Activated T-cell treated with anti-CD3 and anti-CD28 coated beads, Interleukin-2, amount 50 U/mL, for 72 hours (primary cell): ENCODE measurements at regions not wholly inside any gene's neighbourhood (a gene's known extent, or its start where the extent isn't known, plus 50 kb on each side); places are given as distances from the start of the nearest gene placed in this dataset.

Source experiments
- ATAC-seq, 2 donors: fragments of 150-1000 bp; cut with Tn5 transposase; replicated peaks in 1 of 2; 2 replicates each; pipeline ENCODE4 v1.10.0; 2021; ENCODE audit warnings: moderate library complexity in 2 of 2, mild to moderate bottlenecking in 1 of 2
- DNase-seq, 2 donors: peaks; one replicate each; pipeline ENCODE4 v3.0.0; 2021 to 2022; ENCODE audit warnings: mixed read lengths in 1 of 2
- H3K27ac Mint-ChIP-seq: one replicate; pipeline ENCODE4 v1.8.0; 2022; ENCODE audit warnings: mild to moderate bottlenecking, moderate library complexity, mixed read lengths
- H3K27me3 Mint-ChIP-seq: one replicate; pipeline ENCODE4 v1.8.0; 2022; ENCODE audit warnings: low read depth, mixed read lengths
- H3K36me3 Mint-ChIP-seq, 2 donors: one replicate each; pipeline ENCODE4 v1.8.0; 2022; ENCODE audit warnings: mixed read lengths in 2 of 2, mild to moderate bottlenecking in 1 of 2; ENCODE audit not compliant: insufficient read depth in 2 of 2
- H3K4me1 Mint-ChIP-seq: one replicate; pipeline ENCODE4 v1.8.0; 2022; ENCODE audit warnings: low read depth, mixed read lengths
- H3K4me3 Mint-ChIP-seq, 2 donors: one replicate each; pipeline ENCODE4 v1.8.0; 2022; ENCODE audit warnings: mild to moderate bottlenecking in 2 of 2, mixed read lengths in 2 of 2, moderate library complexity in 2 of 2
- H3K9me3 Mint-ChIP-seq, 2 donors: one replicate each; pipeline ENCODE4 v1.8.0; 2022; ENCODE audit warnings: mixed read lengths in 2 of 2

- peaks cover 0 to 5% of the 10 kb centered on the region in 2 donors for H3K9me3 Mint-ChIP-seq
- no peak for DNase-seq
- H3K4me1 Mint-ChIP-seq = no peaks in the 10 kb centered on the region
- H3K36me3 Mint-ChIP-seq = no peaks in the 10 kb centered on the region
- no peak for ATAC-seq
- no peak overlapping the region for H3K4me3 Mint-ChIP-seq
- H3K27me3 Mint-ChIP-seq = no peaks in the 10 kb centered on the region
- H3K27ac Mint-ChIP-seq = no peak overlapping the region
These were observed 374.4 kb downstream of the NUAK1 start for GRCh38 chr12:105764216-105764835.

- Mint-ChIP-seq H3K36me3 (no peaks in the 10 kb centered on the region), H3K4me3 (no peak overlapping the region), H3K27ac (no peak overlapping the region), H3K4me1 (no peaks in the 10 kb centered on the region), H3K27me3 (no peaks in the 10 kb centered on the region), H3K9me3 (peaks cover 0 to 5% of the 10 kb centered on the region in 2 donors)
- ATAC-seq = no peak
- no peak for DNase-seq
These were observed 373.4 kb downstream of the NUAK1 start for GRCh38 chr12:105765053-105766014.

GRCh38 chr12:105766029-105766428 is 372.7 kb downstream of the NUAK1 start:
- no peak overlapping the region for H3K4me3 Mint-ChIP-seq
- peaks cover 0 to 5% of the 10 kb centered on the region in 2 donors for H3K9me3 Mint-ChIP-seq
- no peaks in the 10 kb centered on the region for H3K36me3 Mint-ChIP-seq
- ATAC-seq (no peak), DNase-seq (no peak)
- H3K4me1 Mint-ChIP-seq = no peaks in the 10 kb centered on the region
- H3K27me3 Mint-ChIP-seq = no peaks in the 10 kb centered on the region
- no peak overlapping the region for H3K27ac Mint-ChIP-seq

GRCh38 chr12:105769486-105769885 is 369.3 kb downstream of the NUAK1 start:
- DNase-seq (no peak), ATAC-seq (no peak)
- Mint-ChIP-seq H3K4me3 (no peak overlapping the region), H3K36me3 (no peaks in the 10 kb centered on the region), H3K27me3 (no peaks in the 10 kb centered on the region), H3K4me1 (no peaks in the 10 kb centered on the region), H3K9me3 (peaks cover 0 to 4% of the 10 kb centered on the region in 2 donors), H3K27ac (no peak overlapping the region)

GRCh38 chr12:105773471-105773870 is 365.3 kb downstream of the NUAK1 start:
- no peaks in the 10 kb centered on the region for H3K4me1 Mint-ChIP-seq

GRCh38 chr12:105774037-105774436 is 364.7 kb downstream of the NUAK1 start:
- no peaks in the 10 kb centered on the region for H3K36me3 Mint-ChIP-seq
- peaks cover 1 to 3% of the 10 kb centered on the region in 2 donors for H3K9me3 Mint-ChIP-seq
- ATAC-seq = no peak
- DNase-seq = no peak
- no peaks in the 10 kb centered on the region for H3K4me1 Mint-ChIP-seq
- no peak overlapping the region for H3K27ac Mint-ChIP-seq
- no peak overlapping the region for H3K4me3 Mint-ChIP-seq
- H3K27me3 Mint-ChIP-seq = no peaks in the 10 kb centered on the region

More at GRCh38 chr12:105773471-105773870, 365.3 kb downstream of the NUAK1 start:
- DNase-seq (no peak), ATAC-seq (no peak)
- H3K27me3 Mint-ChIP-seq = no peaks in the 10 kb centered on the region
- no peak overlapping the region for H3K4me3 Mint-ChIP-seq
- peaks cover 1 to 3% of the 10 kb centered on the region in 2 donors for H3K9me3 Mint-ChIP-seq
- no peaks in the 10 kb centered on the region for H3K36me3 Mint-ChIP-seq
- no peak overlapping the region for H3K27ac Mint-ChIP-seq

- Mint-ChIP-seq H3K4me1 (no peaks in the 10 kb centered on the region), H3K4me3 (no peak overlapping the region), H3K36me3 (no peaks in the 10 kb centered on the region), H3K27ac (no peak overlapping the region), H3K9me3 (peaks cover 1 to 3% of the 10 kb centered on the region in 2 donors), H3K27me3 (no peaks in the 10 kb centered on the region)
- ATAC-seq (no peak), DNase-seq (no peak)
These were observed 363.4 kb downstream of the NUAK1 start for GRCh38 chr12:105775343-105775742.

- ATAC-seq = no peak
- H3K9me3 Mint-ChIP-seq = peaks cover 0 to 1% of the 10 kb centered on the region in 2 donors
- no peaks in the 10 kb centered on the region for H3K27me3 Mint-ChIP-seq
- no peaks in the 10 kb centered on the region for H3K36me3 Mint-ChIP-seq
- H3K4me3 Mint-ChIP-seq = peak overlapping the region in 1 of 2 donors; percentile 49
- DNase-seq = no peak
- no peaks in the 10 kb centered on the region for H3K4me1 Mint-ChIP-seq
- peak overlapping the region; percentile 50 for H3K27ac Mint-ChIP-seq
These were observed 354.5 kb downstream of the NUAK1 start for GRCh38 chr12:105783983-105784947.

- H3K27ac Mint-ChIP-seq = no peak overlapping the region
- H3K36me3 Mint-ChIP-seq = no peaks in the 10 kb centered on the region
- H3K27me3 Mint-ChIP-seq = no peaks in the 10 kb centered on the region
- H3K4me3 Mint-ChIP-seq = no peak overlapping the region
- H3K9me3 Mint-ChIP-seq = peaks cover under 1 to 3% of the 10 kb centered on the region in 2 donors
- DNase-seq (no peak), ATAC-seq (no peak)
- H3K4me1 Mint-ChIP-seq = no peaks in the 10 kb centered on the region
These were observed 345.3 kb downstream of the NUAK1 start for GRCh38 chr12:105793421-105793820.

GRCh38 chr12:105798256-105798845 is 340.4 kb downstream of the NUAK1 start:
- Mint-ChIP-seq H3K27me3 (no peaks in the 10 kb centered on the region), H3K27ac (no peak overlapping the region)
- no peak for ATAC-seq

GRCh38 chr12:105799103-105799502 is 339.7 kb downstream of the NUAK1 start:
- H3K36me3 Mint-ChIP-seq = no peaks in the 10 kb centered on the region
- H3K9me3 Mint-ChIP-seq = peaks cover 2 to 10% of the 10 kb centered on the region in 2 donors
- no peak overlapping the region for H3K27ac Mint-ChIP-seq
- H3K4me1 Mint-ChIP-seq = no peaks in the 10 kb centered on the region
- no peak for ATAC-seq
- no peaks in the 10 kb centered on the region for H3K27me3 Mint-ChIP-seq
- DNase-seq = no peak
- H3K4me3 Mint-ChIP-seq = no peak overlapping the region

More at GRCh38 chr12:105798256-105798845, 340.4 kb downstream of the NUAK1 start:
- H3K4me1 Mint-ChIP-seq = no peaks in the 10 kb centered on the region
- no peaks in the 10 kb centered on the region for H3K36me3 Mint-ChIP-seq
- H3K9me3 Mint-ChIP-seq = peaks cover 2 to 10% of the 10 kb centered on the region in 2 donors
- DNase-seq = no peak
- H3K4me3 Mint-ChIP-seq = no peak overlapping the region

GRCh38 chr12:105801351-105801750 is 337.4 kb downstream of the NUAK1 start:
- H3K27me3 Mint-ChIP-seq = no peaks in the 10 kb centered on the region
- H3K4me3 Mint-ChIP-seq = no peak overlapping the region
- DNase-seq (no peak), ATAC-seq (no peak)
- no peak overlapping the region for H3K27ac Mint-ChIP-seq
- no peaks in the 10 kb centered on the region for H3K4me1 Mint-ChIP-seq
- H3K36me3 Mint-ChIP-seq = no peaks in the 10 kb centered on the region
- peaks cover 2 to 10% of the 10 kb centered on the region in 2 donors for H3K9me3 Mint-ChIP-seq
